ENCODE measurements at regions not wholly inside any gene's neighbourhood (a gene's known extent, or its start where the extent isn't known, plus 50 kb on each side); places are given as distances from the start of the nearest gene placed in this dataset.

DNA sequence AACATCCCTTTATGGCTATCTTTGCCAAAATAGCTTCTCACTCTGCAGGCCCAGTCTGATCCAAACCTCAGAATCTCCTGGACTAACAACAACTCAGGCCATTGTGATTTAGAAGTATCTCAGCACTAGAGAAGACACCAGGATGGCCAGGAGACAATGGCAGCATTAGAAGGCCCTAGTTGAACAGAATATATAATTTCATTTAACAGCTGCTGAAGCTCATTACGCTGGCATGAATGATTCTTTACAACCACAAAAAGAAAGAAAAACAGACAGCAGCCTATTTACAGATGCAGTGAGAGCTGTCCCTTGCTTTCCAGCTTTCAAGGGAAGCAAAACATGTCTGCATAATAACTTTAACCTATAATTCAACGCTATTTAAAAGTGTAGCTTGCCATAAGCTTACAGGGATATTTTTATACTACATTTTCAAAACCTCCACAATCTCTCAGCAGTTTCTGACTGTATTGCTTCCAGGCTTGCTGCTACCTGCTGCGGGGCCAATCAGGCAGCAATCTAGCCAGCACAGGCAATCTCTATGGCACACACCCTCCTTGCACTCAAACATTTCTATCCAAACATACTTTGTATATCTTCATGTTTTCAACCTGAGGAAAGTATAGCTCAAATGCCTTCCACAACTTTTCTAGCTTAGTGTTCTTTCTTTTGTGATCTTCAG is 107.3 kb downstream of the OGFRL1 start:
- TF ChIP-seq YY1 (IDR thresholded peaks at IDR 0.05; ENCODE audit: low read depth) (no peak), TEAD4 (IDR thresholded peaks at IDR 0.05) (no peak), CEBPB (IDR thresholded peaks at IDR 0.05) (no peak), TAF1 (IDR thresholded peaks at IDR 0.05; ENCODE audit: low read depth) (no peak), NFIC (IDR thresholded peaks at IDR 0.05) (no peak), RAD21 (IDR thresholded peaks at IDR 0.05; ENCODE audit: low read depth) (no peak), EP300 (IDR thresholded peaks at IDR 0.05; ENCODE audit: borderline replicate concordance) (no peak)
- TF ChIP-seq, protein P1, sequence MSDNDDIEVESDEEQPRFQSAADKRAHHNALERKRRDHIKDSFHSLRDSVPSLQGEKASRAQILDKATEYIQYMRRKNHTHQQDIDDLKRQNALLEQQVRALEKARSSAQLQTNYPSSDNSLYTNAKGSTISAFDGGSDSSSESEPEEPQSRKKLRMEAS (IDR thresholded peaks at IDR 0.05) = no peak
- TF ChIP-seq, protein P2, sequence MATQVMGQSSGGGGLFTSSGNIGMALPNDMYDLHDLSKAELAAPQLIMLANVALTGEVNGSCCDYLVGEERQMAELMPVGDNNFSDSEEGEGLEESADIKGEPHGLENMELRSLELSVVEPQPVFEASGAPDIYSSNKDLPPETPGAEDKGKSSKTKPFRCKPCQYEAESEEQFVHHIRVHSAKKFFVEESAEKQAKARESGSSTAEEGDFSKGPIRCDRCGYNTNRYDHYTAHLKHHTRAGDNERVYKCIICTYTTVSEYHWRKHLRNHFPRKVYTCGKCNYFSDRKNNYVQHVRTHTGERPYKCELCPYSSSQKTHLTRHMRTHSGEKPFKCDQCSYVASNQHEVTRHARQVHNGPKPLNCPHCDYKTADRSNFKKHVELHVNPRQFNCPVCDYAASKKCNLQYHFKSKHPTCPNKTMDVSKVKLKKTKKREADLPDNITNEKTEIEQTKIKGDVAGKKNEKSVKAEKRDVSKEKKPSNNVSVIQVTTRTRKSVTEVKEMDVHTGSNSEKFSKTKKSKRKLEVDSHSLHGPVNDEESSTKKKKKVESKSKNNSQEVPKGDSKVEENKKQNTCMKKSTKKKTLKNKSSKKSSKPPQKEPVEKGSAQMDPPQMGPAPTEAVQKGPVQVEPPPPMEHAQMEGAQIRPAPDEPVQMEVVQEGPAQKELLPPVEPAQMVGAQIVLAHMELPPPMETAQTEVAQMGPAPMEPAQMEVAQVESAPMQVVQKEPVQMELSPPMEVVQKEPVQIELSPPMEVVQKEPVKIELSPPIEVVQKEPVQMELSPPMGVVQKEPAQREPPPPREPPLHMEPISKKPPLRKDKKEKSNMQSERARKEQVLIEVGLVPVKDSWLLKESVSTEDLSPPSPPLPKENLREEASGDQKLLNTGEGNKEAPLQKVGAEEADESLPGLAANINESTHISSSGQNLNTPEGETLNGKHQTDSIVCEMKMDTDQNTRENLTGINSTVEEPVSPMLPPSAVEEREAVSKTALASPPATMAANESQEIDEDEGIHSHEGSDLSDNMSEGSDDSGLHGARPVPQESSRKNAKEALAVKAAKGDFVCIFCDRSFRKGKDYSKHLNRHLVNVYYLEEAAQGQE (IDR thresholded peaks at IDR 0.05; ENCODE audit: low read depth) = no peak

All from Ishikawa (cell line).